IPS-NIHi7 (cell line): ENCODE measurements at regions not wholly inside any gene's neighbourhood (a gene's known extent, or its start where the extent isn't known, plus 50 kb on each side); places are given as distances from the start of the nearest gene placed in this dataset.

Source experiments
- DNase-seq: peaks from one replicate; pipeline ENCODE4 v3.0.0; 2012; ENCODE audit warnings: mixed read lengths; ENCODE audit errors: extremely low spot score

DNA sequence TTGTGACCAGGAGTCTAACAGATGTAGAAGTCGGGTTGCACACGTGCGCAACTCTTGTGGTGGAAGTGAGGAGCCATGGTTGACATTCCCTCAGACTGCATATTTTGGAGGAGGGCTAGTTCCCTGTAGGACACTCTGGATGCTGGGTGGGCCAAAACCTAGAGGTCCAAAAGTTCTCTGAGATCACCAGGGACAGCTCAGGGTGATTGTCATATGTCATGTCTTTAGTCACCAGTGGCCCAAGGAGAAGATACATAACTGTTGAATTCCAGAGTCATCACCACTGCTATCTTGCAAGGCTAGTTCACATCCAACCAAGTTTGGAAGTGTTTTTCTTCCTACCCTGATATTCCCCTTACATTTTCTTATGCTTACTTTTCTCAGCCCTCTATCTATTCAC lies 95.2 kb upstream of the C3orf80 start:
- DNase-seq = no peak

GRCh38 chr3:160130950-160131349 lies 94.3 kb upstream of the C3orf80 start:
- no peak for DNase-seq

DNA sequence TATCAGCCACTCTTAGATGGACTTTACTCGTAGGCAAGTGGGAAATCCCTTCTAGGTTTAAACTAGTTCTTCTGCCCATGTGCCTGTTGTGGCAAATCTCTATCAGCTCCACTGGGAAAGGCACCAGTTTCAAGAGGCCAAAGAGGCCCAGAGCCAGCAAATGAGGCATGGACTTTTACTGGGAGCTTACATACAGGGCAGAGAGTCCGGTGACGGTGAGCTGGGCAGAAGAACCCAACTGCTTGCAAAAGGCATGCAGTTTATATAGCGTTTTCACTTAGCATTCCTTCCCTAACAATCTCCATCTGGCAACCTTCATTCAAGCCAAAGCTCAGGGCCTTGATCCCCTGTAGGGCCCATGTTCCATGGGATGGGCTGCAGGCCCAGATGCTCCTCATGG lies 93.0 kb upstream of the C3orf80 start:
- no peak for DNase-seq

DNA sequence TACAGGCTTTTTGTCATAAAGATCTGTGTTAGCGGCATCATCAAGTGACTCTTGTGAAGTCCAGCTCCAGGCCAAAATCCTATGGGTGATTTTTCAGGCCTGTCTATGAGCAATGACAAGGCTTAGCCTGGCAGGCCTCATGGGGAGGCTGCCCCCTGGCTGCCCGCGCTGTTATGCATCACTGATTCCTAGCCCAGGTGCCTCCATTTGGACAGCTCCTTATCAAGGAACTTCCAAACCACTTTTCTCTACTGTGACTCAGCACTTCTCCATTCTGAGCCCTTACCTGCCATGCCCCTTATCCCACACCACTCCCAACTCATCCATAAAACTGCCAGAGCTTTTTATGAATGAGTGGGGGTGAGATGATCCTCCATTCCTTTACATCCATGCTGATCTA lies 91.5 kb upstream of the C3orf80 start:
- DNase-seq = peak; percentile 72

- peak; percentile 34 for DNase-seq
Observed at GRCh38 chr3:160134454-160134853, 90.8 kb upstream of the C3orf80 start.

GRCh38 chr3:160134964-160135363 lies 90.3 kb upstream of the C3orf80 start:
- no peak for DNase-seq

- no peak for DNase-seq
Observed at GRCh38 chr3:160135851-160136250, 89.4 kb upstream of the C3orf80 start.

DNA sequence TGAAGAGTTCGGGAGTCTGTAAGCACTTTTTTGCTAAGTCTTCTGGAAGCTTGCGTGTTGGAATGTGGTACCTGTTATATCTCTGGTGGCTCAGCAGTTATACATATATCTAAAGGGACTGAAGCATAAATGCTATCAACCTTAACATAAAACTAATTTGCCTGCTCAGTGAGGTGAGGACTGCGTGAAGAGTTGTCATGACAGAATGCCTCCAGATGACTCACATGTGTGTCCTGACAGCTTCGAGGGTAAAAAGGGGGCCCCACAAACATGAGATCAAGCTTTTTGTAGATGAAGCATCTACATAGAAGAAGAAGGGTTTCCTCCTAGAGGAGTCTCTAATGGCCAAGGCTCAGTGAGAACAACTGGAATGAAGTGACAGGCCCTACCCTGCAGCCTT lies 88.8 kb upstream of the C3orf80 start:
- no peak for DNase-seq

- DNase-seq = no peak
Observed at GRCh38 chr3:160139291-160139690, 85.9 kb upstream of the C3orf80 start.

GRCh38 chr3:160140756-160141155 lies 84.5 kb upstream of the C3orf80 start:
- DNase-seq = no peak

DNA sequence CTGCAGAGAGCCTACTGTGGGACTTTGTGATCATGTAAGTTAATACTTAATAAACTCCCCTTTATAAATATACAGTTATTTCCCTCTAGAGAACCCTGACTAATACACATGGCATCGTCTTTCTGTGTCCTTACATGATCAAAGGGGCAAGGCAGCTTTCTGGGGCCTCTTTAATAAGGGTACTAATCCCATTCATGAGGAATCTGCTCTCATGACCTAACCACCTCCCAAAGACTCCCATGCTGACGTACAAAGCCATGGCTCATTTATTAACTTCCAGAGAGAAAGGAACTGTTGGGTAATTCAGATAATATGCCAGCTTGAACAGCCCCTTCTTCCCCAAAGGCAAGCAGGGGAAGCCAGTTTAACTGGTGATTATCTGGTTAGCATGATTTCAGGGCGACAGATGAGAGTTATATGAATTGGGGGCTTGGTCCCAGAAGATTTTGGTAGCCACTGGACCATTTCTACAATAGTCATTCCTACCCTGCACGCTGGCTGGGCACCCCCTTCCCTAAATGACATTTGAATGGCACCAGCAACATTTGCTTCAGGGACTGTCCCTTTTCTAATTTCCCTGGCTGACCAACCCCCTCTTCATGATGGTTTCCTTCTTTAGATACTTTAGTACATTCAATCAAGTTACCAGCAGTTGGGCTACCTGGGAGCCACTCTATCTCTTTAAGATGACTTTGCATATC lies 83.6 kb upstream of the C3orf80 start:
- no peak for DNase-seq

DNA sequence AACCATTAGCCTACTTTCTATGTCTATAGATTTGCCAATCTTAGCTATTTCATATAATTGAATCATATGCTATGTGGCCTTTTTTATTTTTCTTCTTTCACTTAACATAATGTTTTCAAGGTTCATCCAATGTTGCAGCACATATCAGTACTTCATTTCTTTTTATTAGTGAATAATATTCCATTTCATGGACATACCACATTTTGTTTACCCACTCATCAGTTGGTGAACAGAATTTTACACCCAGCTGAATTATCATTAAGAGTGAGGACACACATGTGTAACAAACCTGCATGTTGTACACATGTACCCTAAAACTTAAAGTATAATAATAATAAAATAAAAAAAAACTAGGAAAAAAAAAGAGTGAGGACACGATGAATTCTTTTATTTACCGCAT lies 81.7 kb upstream of the C3orf80 start:
- DNase-seq = no peak

GRCh38 chr3:160150066-160150465 lies 75.2 kb upstream of the C3orf80 start:
- no peak for DNase-seq

GRCh38 chr3:160150525-160150924 lies 74.7 kb upstream of the C3orf80 start:
- DNase-seq = no peak

- DNase-seq = no peak
Observed at GRCh38 chr3:160152638-160153037, 72.6 kb upstream of the C3orf80 start.

- no peak for DNase-seq
Observed at GRCh38 chr3:160154033-160154432, 71.2 kb upstream of the C3orf80 start.

DNA sequence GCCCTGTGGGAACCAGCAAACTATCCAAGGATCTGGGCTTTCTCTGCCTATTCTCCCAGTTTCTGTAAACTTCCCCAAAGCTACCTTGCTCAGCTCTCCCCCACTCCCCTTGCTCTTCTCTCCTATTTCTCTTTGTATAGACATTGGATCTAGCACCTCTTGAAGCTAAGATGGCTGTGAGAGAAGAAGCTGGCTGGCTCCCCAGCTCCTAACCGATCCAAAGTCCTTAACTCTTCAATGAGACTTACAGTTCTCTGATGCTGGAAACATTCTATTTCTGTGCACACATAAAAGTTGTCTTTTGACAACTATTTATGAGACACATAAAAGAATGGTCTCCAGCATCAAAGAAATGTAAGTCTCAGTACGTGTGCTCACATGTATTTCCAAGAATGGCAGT lies 70.6 kb upstream of the C3orf80 start:
- DNase-seq = no peak

DNA sequence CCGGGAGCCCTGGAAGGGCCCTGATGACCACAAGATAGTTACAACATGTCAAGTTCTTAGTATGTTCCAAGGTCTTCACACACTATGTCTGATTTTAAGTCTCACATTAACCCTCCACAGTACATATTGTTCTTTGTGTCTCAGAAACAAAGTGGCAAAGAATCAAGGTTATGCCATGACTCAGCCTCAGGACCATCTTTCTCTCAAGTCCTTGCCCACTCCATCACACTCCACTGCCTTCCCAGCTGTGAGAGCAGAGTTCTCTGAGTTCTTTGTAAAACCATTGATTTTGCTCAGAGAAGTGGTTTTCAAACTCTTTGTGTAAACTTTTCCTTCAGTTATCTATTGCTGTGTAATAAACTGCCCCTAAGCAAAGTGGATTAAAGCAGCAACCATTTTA lies 67.9 kb upstream of the C3orf80 start:
- no peak for DNase-seq

DNA sequence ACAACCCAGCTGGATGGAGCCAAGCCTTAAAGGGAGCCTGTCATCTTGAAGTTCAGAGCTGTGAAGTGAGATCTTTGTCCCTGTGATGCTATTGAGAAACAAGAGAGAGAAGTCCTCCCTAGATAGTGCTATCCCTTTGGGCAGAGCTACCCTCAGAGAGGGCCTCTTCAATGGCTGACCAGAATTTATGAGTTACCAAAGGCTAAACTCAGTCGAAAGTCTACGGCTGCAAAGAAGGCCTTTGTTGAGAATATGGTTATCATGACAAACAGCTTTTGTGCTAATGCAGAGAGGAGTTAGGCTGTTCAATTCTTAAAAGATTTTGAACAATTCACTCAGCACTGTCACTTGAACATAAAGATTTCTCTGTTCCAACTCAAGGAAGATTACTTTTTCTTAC lies 65.9 kb upstream of the C3orf80 start:
- no peak for DNase-seq

- DNase-seq = no peak
Observed at GRCh38 chr3:160159806-160160205, 65.4 kb upstream of the C3orf80 start.

- no peak for DNase-seq
Observed at GRCh38 chr3:160161921-160162320, 63.3 kb upstream of the C3orf80 start.

- peak; percentile 93 for DNase-seq
Observed at GRCh38 chr3:160162440-160162839, 62.8 kb upstream of the C3orf80 start.

- DNase-seq = no peak
Observed at GRCh38 chr3:160163229-160163878, 61.9 kb upstream of the C3orf80 start.

GRCh38 chr3:160168246-160168645 lies 57.0 kb upstream of the C3orf80 start:
- no peak for DNase-seq
